Caco-2 (cell line): ENCODE measurements at regions not wholly inside any gene's neighbourhood (a gene's known extent, or its start where the extent isn't known, plus 50 kb on each side); places are given as distances from the start of the nearest gene placed in this dataset.

Experiments used
- BruUV-seq: library from RNA; stranded (reverse); fragments of 400-500 nt; replicated peaks from 2 replicates; lab custom pipeline; 2021; lab: Mats Ljungman, UMichigan
- CTCF ChIA-PET: fragments of 300-600 bp; sonication (Branson Sonifier 250); formaldehyde crosslinking; loops from one replicate; lab custom pipeline; 2022; ENCODE audit warnings: antibody characterized with exemption; lab: Charles Lee
- POLR2A ChIA-PET: fragments of 300-600 bp; sonication (Branson Sonifier 250); formaldehyde crosslinking; loops from one replicate; lab custom pipeline; 2022; ENCODE audit warnings: antibody characterized with exemption; lab: Charles Lee
- DNase-seq, 2 experiments: peaks; one replicate each; pipeline versions ENCODE4 v3.0.0 to v3.0.0-alpha.2; 2020 to 2022
- H3K27me3 ChIP-seq: replicated peaks from 2 replicates; pipeline ENCODE4 v1.6.0; 2011; ENCODE audit warnings: low read length; ENCODE audit not compliant: control insufficient read depth, insufficient read depth
- H3K36me3 ChIP-seq: 2 replicates; pipeline ENCODE4 v1.5.1; 2011; ENCODE audit warnings: low read length; ENCODE audit not compliant: control insufficient read depth, insufficient read depth
- H3K4me1 ChIP-seq: fragments of 250-450 bp; sonication (Bioruptor Pico); 2 replicates; pipeline ENCODE4 v1.5.1; 2020; ENCODE audit warnings: mild to moderate bottlenecking
- H3K4me3 ChIP-seq: 2 replicates; pipeline ENCODE4 v1.5.1; 2011; ENCODE audit warnings: low read depth, mild to moderate bottlenecking, control low read depth, low read length
- H3K9me3 ChIP-seq: fragments of 250-450 bp; sonication (Bioruptor Pico); 2 replicates; pipeline ENCODE4 v1.5.1; 2020; ENCODE audit warnings: mild to moderate bottlenecking, moderate library complexity
- H3K27ac Mint-ChIP-seq: one replicate; pipeline ENCODE4 v1.8.0; 2022; ENCODE audit warnings: mixed read lengths; ENCODE audit not compliant: unreplicated experiment
- H3K27me3 Mint-ChIP-seq: one replicate; pipeline ENCODE4 v1.8.0; 2022; ENCODE audit warnings: mixed read lengths; ENCODE audit not compliant: insufficient read depth, unreplicated experiment
- H3K36me3 Mint-ChIP-seq: one replicate; pipeline ENCODE4 v1.8.0; 2022; ENCODE audit warnings: mild to moderate bottlenecking, mixed read lengths; ENCODE audit not compliant: insufficient read depth, unreplicated experiment
- H3K4me1 Mint-ChIP-seq: one replicate; pipeline ENCODE4 v1.8.0; 2022; ENCODE audit warnings: low read depth, mixed read lengths; ENCODE audit not compliant: unreplicated experiment
- H3K4me3 Mint-ChIP-seq: one replicate; pipeline ENCODE4 v1.8.0; 2022; ENCODE audit warnings: mild to moderate bottlenecking, moderate library complexity, mixed read lengths; ENCODE audit not compliant: unreplicated experiment
- H3K9me3 Mint-ChIP-seq: one replicate; pipeline ENCODE4 v1.8.0; 2022; ENCODE audit warnings: mixed read lengths; ENCODE audit not compliant: unreplicated experiment
- CTCF ChIP-seq, 2 experiments: fragments of 200-600 bp in 1 of 2; IDR thresholded peaks; 1 replicate in 1 of 2; 2 replicates in 1 of 2; pipeline versions ENCODE4 v1.5.1 to v1.8.0; 2011 to 2022; ENCODE audit warnings: antibody characterized with exemption in 1 of 2, control low read depth in 1 of 2, inconsistent platforms in 1 of 2, low read depth in 1 of 2, low read length in 1 of 2, mild to moderate bottlenecking in 1 of 2, moderate library complexity in 1 of 2; ENCODE audit not compliant: insufficient read depth in 1 of 2, severe bottlenecking in 1 of 2, unreplicated experiment in 1 of 2
- intact Hi-C: fragments of 100-400 bp; cut with micrococcal nuclease; formaldehyde crosslinking; loops from one replicate; pipeline ENCODE4 v1.10.0; 2022; ENCODE audit not compliant: unreplicated experiment

GRCh38 chr1:168452329-168452728, 91.5 kb downstream of the XCL2 start:
- intact Hi-C loops: no loop called here
- Mint-ChIP-seq H3K27me3 (no peaks in the 10 kb centered on the region), H3K4me1 (peaks cover 7% of the 10 kb centered on the region), H3K36me3 (peaks cover 28% of the 10 kb centered on the region), H3K4me3 (no peak overlapping the region), H3K9me3 (peaks cover 28% of the 10 kb centered on the region), H3K27ac (peak overlapping the region; percentile 17)
- Histone ChIP-seq H3K9me3 (no peaks in the 10 kb centered on the region), H3K4me3 (no peak overlapping the region), H3K27me3 (no peaks in the 10 kb centered on the region), H3K4me1 (no peaks in the 10 kb centered on the region), H3K36me3 (peaks cover 2% of the 10 kb centered on the region; the same call in 1 of the 2 replicates)
- ChIA-PET POLR2A (no interaction called here), CTCF (interaction anchor here (1.3 kb wide), 1 partner anchor 110 kb away, joined by 3 read pairs; no protein-coding TSS in a partner anchor)
- DNase-seq: no peak
- no TSS peak for BruUV-seq
- TF ChIP-seq CTCF (IDR thresholded peaks at IDR 0.05; ENCODE audit: insufficient read depth in 1 of 2, low read depth in 1 of 2, low read length in 1 of 2, severe bottlenecking in 1 of 2, unreplicated experiment in 1 of 2): no peak

GRCh38 chr1:168447871-168448270, 95.9 kb downstream of the XCL2 start:
- H3K9me3 ChIP-seq: no peaks in the 10 kb centered on the region
- H3K27me3 Mint-ChIP-seq: no peaks in the 10 kb centered on the region
- no peaks in the 10 kb centered on the region for H3K27me3 ChIP-seq
- no peaks in the 10 kb centered on the region; the same call in 1 of the 2 replicates for H3K4me1 ChIP-seq
- H3K4me3 ChIP-seq: no peak overlapping the region
- TF ChIP-seq CTCF (IDR thresholded peaks at IDR 0.05; ENCODE audit: insufficient read depth in 1 of 2, low read depth in 1 of 2, low read length in 1 of 2, severe bottlenecking in 1 of 2, unreplicated experiment in 1 of 2): no peak
- H3K27ac Mint-ChIP-seq: no peak overlapping the region
- H3K36me3 ChIP-seq: no peaks in the 10 kb centered on the region; the same call in 1 of the 2 replicates
- H3K4me3 Mint-ChIP-seq: no peak overlapping the region
- DNase-seq: no peak
- POLR2A ChIA-PET: no interaction called here
- peaks cover 20% of the 10 kb centered on the region for H3K4me1 Mint-ChIP-seq
- peaks cover 20% of the 10 kb centered on the region for H3K9me3 Mint-ChIP-seq
- peaks cover 26% of the 10 kb centered on the region for H3K36me3 Mint-ChIP-seq
- intact Hi-C loops: no loop called here
- BruUV-seq: no TSS peak
- CTCF ChIA-PET: no interaction called here

GRCh38 chr1:168446081-168446480, 97.7 kb downstream of the XCL2 start:
- no peaks in the 10 kb centered on the region for H3K27me3 ChIP-seq
- H3K36me3 Mint-ChIP-seq: peaks cover 19% of the 10 kb centered on the region
- no peaks in the 10 kb centered on the region for H3K27me3 Mint-ChIP-seq
- no TSS peak for BruUV-seq
- no peak for DNase-seq
- POLR2A ChIA-PET: no interaction called here
- intact Hi-C loops: no loop called here
- H3K4me3 ChIP-seq: no peak overlapping the region
- no peaks in the 10 kb centered on the region; the same call in 1 of the 2 replicates for H3K36me3 ChIP-seq
- H3K27ac Mint-ChIP-seq: no peak overlapping the region
- TF ChIP-seq CTCF (IDR thresholded peaks at IDR 0.05; ENCODE audit: insufficient read depth in 1 of 2, low read depth in 1 of 2, low read length in 1 of 2, severe bottlenecking in 1 of 2, unreplicated experiment in 1 of 2): no peak
- peaks cover 35% of the 10 kb centered on the region for H3K4me1 Mint-ChIP-seq
- H3K4me1 ChIP-seq: peaks cover 8% of the 10 kb centered on the region; the same call in 1 of the 2 replicates
- H3K9me3 Mint-ChIP-seq: peaks cover 9% of the 10 kb centered on the region
- CTCF ChIA-PET: no interaction called here
- no peak overlapping the region for H3K4me3 Mint-ChIP-seq
- H3K9me3 ChIP-seq: no peaks in the 10 kb centered on the region
